GM18498 (cell line): ENCODE measurements at regions not wholly inside any gene's neighbourhood (a gene's known extent, or its start where the extent isn't known, plus 50 kb on each side); places are given as distances from the start of the nearest gene placed in this dataset.

Experiments
- ATAC-seq: cut with Tn5 transposase; IDR thresholded peaks from one replicate; pipeline ENCODE4 v1.9.1; 2021; ENCODE audit warnings: mild to moderate bottlenecking, moderate library complexity; ENCODE audit not compliant: unreplicated experiment

DNA sequence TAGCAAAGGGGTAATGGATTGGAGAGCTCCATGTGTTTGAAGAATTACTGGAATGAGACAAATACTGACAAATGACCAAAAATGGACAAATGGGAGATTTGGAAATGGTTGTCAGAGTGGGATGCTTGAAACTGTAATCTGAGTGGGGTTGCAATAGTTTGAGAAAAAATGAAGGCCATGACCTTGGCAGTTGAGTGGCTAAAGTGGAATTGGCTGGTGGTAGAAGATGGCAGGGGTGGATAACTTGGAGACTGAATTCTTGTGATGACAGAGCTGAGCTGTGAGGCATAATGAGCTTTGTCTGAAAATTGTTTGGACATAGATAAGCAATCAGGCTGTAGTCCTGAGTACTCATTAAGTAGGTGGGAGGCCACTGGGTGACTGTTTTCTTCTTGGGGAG, 222.5 kb upstream of the PRICKLE1 start:
- no peak for ATAC-seq

DNA sequence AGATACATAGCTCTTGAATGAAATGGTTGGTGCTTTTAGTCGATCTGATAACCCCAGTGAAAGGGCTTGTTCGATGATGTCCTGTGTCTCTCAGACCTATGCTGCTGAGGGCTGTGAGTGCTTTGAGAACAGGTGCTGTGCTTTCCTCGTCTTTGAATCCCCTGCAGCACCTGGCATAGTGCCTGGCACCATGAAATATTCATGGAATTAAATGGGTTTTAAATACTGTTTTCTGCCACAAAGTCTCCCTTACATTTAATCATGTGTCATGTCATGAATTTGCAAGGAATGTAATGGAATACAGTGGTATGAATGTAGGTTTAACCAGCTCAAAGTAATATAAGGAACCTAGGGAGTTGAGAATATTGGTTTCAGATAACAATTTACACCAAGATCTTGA, 220.5 kb upstream of the PRICKLE1 start:
- ATAC-seq, result no peak

DNA sequence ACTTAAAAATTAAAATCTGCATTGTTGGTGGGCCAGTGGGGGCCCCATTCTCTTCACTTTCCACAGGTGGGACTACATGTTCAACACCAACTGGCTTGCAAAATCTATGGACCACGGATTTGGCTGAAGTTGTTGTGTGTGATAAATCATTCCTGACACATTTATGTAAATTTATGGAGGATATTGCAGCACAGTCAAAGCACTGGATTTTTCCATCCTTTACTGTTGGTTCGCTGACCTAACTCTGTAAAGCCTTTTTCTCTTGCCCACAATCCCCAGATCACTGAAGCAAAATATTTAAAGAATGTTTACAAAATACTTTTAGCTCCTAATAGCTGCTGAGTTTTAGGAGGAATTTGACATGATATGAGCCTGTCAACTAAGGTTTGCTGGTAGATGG, 219.7 kb upstream of the PRICKLE1 start:
- no peak for ATAC-seq

DNA sequence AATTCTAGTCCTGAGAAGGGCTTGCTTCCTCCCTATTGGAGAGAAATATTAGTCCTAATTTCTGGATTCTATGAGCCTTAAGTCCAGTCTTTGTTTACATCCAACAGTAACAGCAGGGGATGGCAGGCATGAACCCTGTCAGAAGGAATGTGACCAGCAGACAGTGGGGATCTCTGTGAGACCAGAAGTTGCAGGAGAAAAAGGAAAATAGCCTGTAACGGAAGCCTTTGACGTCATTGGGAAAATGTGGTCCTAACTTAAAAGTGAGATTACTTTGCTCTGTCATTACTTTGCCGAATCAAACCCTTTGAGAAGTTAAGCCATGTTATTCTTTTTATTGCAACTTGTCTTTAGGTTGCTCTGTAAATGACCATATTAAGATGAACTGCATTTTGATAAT, 218.2 kb upstream of the PRICKLE1 start:
- no peak for ATAC-seq

DNA sequence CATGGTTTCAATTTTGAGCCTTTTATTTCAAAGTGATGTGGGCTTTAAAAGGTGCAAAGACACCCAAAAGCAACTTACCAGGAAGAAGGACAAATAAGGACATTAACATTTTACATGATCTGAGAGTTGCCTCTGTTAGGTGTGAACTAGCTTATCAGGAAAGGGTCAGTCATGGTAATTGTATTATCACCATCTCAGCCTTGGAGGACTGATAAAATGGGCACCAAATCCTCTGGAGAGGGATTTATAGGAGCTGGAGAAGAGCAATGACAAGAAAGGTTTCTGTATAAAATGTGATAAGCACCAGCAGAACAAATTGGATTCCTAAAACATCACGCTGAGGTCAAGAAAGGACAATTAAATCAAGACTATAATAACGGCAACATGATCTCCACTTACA, 217.7 kb upstream of the PRICKLE1 start:
- ATAC-seq, result no peak

DNA sequence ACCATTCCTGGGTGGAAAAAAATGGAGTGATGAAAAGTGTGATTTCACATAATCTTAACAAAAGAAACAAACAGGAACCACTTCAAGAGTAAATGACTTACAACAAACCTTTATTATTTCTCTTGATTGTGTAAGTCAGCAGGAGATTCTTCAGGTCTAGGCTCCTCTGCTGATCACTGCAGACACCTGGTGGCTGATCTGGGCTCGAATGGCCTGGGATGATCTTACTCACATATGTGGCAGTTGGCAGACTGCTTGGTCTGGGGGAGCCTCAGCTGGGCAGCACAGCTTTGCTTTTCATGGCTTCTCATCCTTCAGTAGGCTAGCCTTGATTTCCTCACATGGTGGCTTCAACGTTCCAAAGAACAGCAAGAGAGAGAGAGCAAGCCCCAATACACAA, 215.4 kb upstream of the PRICKLE1 start:
- no peak for ATAC-seq

DNA sequence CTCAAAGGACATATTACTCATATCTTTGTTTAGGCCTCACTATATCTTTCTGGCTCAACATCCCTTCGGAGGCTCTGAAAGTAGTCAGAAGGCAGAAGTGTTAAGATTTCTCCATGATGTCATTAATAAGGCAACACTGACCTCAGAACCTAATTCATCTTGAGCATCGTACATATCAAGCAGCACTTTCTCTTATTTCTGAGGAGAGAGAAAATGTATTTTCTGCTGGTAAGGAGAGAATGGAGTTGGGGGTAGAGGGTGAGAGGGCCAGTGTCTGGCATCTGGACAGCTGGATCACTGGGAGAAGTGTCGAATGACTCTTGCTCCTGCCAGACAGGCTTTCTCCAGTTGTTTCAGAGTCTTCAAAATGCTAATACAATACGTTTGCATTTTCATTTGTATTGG, 213.2 kb upstream of the PRICKLE1 start:
- no peak for ATAC-seq

DNA sequence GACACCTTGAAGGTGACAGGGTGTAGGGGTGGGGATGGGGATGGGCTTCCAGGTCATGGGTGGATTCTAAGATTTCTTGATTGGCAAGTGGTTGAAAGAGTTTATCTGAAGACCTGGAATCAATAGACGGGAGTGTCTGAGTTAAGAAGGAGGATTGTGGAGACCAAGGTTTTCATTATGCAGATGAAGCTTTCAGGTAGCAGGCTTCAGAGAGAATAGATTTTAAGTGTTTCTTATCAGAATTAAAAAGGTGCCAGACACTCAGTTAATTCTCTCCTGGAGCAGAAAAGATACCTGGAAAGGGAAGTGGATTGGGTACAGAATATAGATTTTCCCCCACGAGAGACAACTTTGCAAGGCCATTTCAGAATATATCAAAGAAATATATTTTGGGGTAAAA, 211.7 kb upstream of the PRICKLE1 start:
- ATAC-seq, result no peak

DNA sequence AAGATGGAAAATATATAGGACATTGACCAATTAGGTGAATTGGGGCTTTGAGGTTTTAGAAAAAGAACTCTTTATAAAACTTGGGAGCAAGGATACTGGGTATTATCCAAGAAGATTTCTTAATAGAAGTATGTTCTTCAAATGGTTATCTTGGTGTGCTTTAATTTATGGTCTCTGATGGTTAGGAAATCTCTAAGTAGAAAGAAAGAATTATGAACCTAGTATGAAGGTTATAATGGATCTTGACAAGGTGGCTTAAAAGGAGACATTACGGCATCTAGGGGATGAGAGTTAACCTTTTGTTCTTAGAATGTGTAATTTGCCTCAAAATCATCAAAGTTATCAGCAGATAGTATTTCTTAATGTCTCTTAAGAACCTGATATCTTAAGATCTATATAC, 210.4 kb upstream of the PRICKLE1 start:
- no peak for ATAC-seq

DNA sequence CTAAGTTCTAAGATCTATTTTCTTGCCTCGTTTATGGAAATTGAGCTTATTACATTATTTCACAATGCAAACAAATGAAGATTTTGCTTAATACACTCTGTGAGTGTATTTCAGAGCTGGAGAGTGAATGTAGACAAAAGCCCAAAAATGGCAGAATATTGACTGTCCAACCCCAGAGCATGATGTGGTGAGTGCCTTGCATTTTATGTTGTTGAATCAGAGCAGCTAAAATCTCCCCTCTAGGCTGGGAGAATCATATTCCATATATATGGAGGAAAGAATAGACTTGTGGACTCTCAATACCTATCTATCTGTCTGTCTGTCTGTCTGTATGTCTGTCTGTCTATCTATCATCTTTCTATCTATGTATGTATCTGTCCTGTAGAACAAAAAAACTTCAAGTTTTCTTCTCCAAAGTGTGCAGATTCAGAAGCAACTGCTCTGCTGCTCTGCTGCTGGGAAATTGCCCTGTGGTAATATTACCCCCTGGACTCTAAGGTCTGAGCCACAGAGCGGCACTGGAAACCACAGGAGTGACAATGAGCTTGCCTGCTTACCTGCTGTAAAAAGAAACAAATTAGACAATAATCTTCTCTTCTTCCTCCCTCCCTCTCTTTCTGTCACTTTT, 209.4 kb upstream of the PRICKLE1 start:
- ATAC-seq, result no peak

DNA sequence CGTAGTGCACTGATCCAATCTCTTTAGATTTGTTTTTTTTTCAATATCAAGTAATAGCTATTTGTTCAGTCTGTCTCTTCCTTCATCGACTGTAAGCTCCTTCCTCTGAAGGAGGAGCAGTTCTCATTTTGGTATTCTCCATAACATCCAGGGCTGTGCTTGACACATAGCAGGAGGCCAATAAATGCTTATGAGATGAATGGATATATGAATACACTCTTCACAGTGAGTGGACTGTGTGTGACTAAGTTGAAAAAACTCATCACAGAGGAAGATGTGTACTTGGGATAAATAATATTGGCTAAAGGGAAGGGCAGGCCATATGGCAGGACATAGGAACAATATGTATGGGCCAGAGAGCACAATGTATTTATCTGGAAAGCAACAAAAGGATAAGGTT, 205.3 kb upstream of the PRICKLE1 start:
- ATAC-seq, result no peak

DNA sequence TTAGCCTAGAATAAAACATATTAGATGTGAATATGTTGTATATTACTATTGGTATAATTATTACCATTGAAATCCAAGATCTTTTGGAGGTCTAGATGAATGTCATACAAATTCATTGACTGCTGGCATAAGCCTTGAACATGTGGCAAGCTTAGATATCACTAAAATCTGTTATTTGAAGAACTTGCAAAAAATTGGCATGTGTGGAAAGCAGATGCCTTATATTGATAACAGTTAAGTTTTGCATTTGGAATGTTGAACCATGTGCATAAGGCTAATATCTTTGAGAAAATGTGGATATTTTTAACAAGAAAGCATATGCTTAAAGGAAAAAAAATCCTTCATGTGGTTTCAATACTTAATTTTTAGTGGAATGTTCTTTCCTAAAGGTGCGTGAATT, 203.6 kb upstream of the PRICKLE1 start:
- no peak for ATAC-seq

DNA sequence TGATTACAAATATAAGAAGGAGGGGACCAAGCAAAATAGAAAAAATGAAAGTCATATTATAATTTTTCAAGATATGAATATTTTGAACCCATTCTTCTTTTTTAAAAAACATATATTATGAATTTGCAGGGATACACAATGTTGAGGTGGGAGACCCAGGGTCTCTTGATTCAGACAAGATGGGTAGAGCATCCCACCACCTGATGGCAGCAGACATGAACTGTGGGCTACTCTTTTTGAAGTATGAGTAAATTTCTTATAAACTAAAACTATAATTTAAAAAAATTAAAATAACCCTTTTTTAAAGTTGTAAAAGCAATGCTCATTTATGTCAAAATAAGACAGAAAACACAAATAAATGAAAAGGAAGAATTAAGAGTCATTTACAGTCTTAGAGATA, 202.7 kb upstream of the PRICKLE1 start:
- ATAC-seq, result no peak

DNA sequence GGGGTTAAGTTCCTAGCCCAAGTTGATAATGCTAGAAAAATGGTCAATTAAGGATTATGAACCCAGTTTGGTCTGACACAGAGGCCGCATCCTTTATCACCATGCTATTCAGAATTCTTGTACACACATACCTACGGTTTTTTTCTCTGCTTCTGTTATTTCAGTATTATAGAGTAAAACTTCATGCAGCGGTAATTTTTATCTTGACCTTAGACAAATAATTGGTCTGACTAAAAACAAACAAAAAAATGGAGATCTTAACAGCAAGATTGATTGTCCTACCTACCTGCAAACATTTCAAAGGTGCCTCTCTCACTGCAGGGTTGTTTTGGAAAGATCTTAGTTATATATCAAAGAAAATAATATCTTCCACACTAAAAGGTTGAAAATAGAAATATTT, 201.9 kb upstream of the PRICKLE1 start:
- no peak for ATAC-seq

DNA sequence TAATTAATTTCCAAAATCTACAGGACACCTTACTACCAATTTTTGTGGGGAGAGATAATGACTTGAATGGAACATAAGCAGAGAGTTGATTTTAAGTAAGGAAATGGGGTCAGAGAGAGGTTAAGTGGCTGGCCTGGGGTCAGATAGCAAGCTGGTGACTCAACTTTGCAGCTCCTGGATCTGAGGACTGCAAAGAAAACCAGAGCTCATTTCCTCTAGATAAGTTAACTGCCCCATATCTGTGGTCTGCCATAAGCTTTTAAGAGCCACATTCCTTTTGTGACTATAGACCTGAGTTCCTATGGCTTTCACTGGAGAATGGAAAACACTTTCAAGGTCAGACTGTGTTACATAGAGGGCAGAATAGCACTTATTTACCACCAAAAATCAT, 201.2 kb upstream of the PRICKLE1 start:
- ATAC-seq, result no peak

DNA sequence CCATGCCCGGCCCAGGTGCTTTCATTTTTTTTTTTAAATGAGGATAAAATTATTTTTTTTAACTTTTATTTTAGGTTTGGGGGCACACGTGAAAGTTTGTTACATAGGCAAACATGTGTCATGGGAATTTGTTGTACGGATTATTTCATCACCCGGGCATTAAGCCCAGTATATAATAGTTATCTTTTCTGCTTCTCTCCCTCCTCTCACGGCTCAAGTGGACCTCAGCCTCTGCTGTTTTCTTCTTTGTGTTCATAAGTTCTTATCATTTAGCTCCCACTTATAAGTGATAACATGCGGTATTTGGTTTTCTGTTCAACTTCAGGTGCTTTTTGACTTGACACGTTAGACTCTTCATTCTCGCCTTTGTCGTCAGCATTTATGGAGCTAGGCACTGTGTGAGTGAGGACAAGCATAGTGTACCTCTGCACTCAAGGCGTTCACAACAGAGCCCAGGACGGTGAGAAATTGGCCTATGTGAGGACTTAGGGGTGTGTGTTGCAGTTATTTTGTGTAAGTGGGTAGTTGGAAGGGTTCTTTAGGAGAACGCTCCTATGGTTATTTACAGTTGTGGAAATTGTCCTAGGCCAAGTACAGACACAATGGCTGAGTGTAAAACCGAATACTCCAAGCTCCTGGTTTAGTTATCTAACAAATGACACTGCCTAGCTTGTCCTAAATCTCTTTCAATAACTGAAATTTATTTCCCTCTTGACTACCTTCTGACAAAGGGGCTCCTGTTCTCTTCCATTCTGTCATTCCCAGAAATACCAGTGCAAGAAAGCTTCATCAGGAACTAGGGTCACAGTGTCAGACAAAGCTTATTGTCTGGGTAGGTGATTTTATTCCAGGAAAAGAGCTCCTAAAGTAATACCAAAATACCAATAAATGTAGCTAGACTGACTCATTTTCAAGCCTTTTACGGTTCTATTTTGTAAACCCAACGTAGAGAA, 200.5 kb upstream of the PRICKLE1 start:
- no peak for ATAC-seq

DNA sequence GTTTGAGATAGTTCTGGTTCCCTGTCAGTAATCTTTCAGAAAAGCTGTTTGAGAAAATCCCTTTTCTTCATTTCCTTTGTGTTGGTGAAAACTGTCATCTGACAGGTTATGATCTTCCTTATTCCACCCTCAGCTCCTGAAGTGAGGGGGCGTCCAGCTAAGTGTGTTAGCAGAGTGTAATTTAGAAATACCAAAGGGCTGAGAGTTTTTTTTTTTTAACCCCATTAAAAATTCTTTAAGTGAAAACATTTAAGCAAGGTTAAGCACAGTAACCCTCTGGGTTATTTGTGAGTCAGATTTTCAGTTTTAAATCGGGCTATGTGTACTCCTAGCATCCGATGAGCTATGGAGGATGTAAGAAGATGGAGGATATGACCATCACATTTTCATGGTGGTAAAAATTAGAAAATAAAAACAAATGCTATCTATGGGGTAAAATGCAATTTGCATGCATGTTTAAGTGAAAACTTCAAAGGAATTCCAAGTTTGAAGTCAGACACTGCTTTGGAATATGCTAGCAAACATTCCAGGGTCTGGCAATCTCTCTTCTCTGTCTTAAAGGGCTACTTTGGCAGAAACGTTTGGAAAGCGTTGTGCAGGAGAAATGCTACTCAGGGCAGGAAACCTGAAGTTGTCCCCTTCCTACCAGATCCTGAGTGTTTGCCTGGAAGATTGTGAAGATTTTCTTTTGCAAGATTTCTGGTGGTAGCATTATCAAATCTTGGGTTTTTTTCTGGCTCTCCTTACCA, 197.0 kb upstream of the PRICKLE1 start:
- no peak for ATAC-seq

DNA sequence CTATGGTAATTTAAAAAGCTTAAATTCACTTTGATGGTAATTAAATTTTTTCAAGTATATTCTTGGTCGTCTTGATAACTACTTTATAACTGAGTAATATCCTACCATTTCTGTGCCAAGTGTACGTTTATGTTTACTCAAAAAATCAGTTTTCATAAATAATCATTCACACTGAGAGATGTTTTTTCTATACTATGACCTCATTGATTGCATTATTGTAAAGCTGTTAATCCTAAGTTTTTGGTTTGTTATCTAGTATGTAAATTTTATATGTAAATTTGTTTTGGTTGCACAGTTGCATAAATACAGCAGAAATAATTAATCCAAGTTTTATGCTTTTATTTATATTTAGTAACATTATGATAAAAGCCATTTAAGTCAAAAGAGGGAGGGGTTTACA, 196.4 kb upstream of the PRICKLE1 start:
- no peak for ATAC-seq

DNA sequence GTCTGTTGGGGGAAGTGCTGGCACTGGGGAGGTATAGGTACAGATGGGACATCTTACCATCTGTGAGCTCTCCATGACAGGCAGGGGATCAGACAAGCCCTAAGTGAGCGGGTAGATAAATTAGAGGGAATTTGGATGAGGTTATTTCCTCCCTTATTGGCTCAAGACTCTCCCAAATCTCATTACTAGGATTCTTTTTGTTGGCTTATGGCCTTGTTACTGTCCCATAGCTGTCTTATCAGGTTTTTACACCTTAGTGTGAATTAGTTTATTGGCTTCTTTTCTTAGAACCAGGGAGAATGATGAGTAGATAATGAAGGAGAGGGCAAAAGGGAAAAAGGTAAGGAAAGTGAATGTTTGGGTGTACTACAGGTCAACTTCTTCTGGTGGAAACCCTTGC, 191.1 kb upstream of the PRICKLE1 start:
- ATAC-seq, result no peak

DNA sequence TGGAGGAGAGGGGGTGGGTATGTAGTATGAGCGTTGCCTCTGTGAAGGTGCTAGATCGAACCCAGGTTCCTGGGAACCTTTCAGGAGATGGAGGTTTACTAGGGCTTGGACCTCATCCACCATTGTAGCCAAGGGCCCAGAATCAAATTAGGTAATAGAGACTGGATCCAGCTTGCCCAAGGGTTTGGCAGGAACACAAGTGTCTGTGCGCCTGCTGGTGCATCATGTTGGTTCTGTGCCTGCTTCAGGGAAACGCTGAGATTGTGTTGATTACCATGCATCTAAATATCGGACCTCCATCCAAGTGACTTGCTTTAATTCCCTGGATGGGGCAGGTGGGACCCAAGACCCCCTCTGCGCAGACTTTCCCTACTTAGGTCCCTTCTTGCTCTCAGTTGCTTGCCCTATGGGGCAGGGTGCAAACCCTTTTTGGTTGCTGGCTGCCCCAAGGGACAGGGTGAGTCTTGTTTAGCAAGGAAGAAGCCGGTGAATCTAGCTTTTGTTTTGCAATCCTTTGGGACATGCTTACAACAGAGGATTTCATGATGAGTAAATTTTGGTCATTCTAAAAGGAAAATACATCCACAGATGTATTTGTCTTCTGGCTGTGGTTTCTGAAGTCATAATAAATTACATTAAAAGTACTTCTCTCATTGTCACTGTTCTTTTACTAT, 189.8 kb upstream of the PRICKLE1 start:
- ATAC-seq, result no peak

DNA sequence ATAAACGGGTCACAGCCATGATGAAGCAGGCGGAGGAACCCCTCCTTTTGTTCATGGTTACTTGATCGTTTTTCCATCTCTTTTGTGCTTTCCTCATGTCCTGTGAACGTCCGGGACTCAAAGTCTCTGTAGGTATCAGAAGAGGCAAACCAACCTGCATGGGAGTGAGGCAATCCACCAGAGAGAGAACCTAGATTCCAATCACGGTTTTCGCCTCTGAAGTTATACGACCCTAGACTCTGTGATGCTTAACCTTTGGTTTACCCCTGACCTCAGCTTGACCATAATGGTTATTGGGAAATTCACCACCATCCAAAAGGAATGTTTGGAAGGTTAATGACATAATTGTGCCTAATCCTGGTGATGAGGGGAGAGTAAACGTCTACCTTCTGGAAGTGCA, 186.8 kb upstream of the PRICKLE1 start:
- no peak for ATAC-seq
